WERI-Rb-1 (cell line): ENCODE measurements at regions not wholly inside any gene's neighbourhood (a gene's known extent, or its start where the extent isn't known, plus 50 kb on each side); places are given as distances from the start of the nearest gene placed in this dataset.

Experiments
- DNase-seq: peaks from one replicate; pipeline ENCODE4 v3.0.0-alpha.2; 2020
- H3K27ac ChIP-seq: fragments of 250-450 bp; sonication (Bioruptor Pico); 2 replicates; pipeline ENCODE4 v1.5.1; 2020; ENCODE audit warnings: mild to moderate bottlenecking, moderate library complexity
- H3K27me3 ChIP-seq: fragments of 250-450 bp; sonication (Bioruptor Pico); 2 replicates; pipeline ENCODE4 v1.5.1; 2021; ENCODE audit warnings: mild to moderate bottlenecking, low read depth, moderate library complexity; ENCODE audit not compliant: insufficient read depth, severe bottlenecking
- H3K36me3 ChIP-seq: fragments of 250-450 bp; sonication (Bioruptor Pico); 2 replicates; pipeline ENCODE4 v1.5.1; 2020; ENCODE audit warnings: mild to moderate bottlenecking, moderate library complexity
- H3K4me3 ChIP-seq: 2 replicates; pipeline ENCODE4 v1.5.1; 2011; ENCODE audit warnings: low read depth, mild to moderate bottlenecking, control low read depth, low read length
- H3K9me3 ChIP-seq: fragments of 250-450 bp; sonication (Bioruptor Pico); 2 replicates; pipeline ENCODE4 v1.5.1; 2021; ENCODE audit warnings: mild to moderate bottlenecking, moderate library complexity; ENCODE audit not compliant: severe bottlenecking
- CTCF ChIP-seq: IDR thresholded peaks from 2 replicates; pipeline ENCODE4 v1.5.1; 2011; ENCODE audit warnings: low read depth, mild to moderate bottlenecking, control low read depth, inconsistent platforms, low read length

- peaks cover 13% of the 10 kb centered on the region for H3K9me3 ChIP-seq
- TF ChIP-seq CTCF: no peak
- H3K27me3 ChIP-seq: no peaks in the 10 kb centered on the region
- H3K36me3 ChIP-seq: no peaks in the 10 kb centered on the region
- no peak overlapping the region for H3K4me3 ChIP-seq
- no peak overlapping the region for H3K27ac ChIP-seq
- DNase-seq: no peak
Measured at GRCh38 chr17:77879226-77879895, 79.1 kb upstream of the TNRC6C start.

DNA sequence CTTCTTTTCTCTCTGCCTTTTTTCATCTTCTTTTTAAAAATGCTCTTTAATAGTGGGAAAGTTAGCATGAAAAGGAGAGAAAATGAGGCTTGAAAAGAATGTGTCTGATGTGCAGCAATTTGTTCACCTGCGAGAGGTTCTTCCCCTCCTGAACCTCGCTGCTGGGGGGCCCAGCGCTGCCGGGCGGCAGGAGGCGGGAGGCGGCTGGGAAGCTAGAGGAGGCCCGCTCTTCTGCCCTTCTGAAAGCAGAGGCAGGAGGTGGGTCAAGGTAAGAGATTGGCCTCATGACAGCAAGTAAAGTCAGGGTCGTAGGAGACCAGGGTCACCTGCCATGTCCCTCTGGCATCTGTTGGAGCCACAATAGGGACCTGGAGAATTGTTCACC, 78.6 kb upstream of the TNRC6C start:
- no peak for TF ChIP-seq CTCF
- no peak overlapping the region for H3K27ac ChIP-seq
- peaks cover 13% of the 10 kb centered on the region for H3K9me3 ChIP-seq
- no peaks in the 10 kb centered on the region for H3K36me3 ChIP-seq
- DNase-seq: no peak
- no peak overlapping the region for H3K4me3 ChIP-seq
- H3K27me3 ChIP-seq: no peaks in the 10 kb centered on the region

DNA sequence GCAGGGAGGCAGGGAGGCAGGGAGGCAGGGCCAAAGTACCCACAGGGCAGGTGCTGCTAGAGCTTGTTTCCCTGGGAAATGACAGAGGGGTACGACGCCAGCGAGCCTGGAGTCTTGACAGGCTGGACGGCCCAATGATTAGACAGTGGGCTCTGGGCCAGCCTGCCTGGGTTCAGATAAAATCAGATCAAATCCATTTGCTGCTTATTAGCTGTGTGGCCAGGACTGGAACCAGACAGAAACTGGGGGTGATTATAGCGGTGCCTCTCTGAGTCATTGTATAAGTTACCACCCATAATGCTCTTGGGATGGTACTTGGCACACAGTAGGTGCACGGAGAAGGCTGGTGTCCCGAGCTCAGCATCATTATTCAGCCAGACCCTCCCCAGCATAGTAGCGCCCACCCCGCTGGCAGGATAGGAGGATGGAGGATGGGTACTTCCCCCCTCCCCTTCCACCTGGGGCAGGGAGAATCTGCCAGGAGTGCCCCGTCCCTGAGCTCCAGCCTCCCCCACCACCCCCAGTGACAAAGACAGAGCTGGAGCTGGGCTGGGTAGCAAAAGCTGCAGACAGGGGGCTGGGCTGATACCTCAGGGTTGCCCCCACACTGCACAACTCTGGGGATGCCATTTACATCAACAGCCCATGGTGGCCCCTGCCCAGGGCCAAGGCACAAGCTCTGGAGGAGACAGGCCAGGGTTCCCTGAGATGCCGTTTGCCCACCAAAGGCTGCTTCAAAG, 77.6 kb upstream of the TNRC6C start:
- Histone ChIP-seq H3K36me3 (no peaks in the 10 kb centered on the region), H3K27me3 (no peaks in the 10 kb centered on the region), H3K4me3 (no peak overlapping the region), H3K27ac (no peak overlapping the region), H3K9me3 (peaks cover 8% of the 10 kb centered on the region)
- no peak for DNase-seq
- no peak for TF ChIP-seq CTCF

DNA sequence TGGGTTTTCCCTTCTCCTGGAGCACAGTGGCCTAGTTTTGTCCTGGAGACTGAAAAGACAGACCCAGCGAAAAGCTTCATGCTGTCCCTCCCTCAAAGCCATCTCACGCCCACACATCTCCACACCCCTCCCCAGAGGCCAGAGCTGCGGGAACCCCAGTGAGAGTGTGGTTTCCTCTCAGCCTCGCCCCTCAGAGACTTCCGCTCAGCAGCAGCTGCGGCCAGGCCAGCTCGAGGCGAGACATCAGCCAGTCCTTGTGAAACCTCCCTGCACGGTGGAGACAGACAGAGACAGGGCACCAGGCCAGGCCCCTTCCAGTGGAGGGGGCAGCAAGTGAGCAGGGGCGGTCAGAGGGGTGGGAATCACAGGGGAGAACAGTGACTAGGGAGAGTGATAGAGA, 77.0 kb upstream of the TNRC6C start:
- Histone ChIP-seq H3K9me3 (peaks cover 1% of the 10 kb centered on the region), H3K27me3 (no peaks in the 10 kb centered on the region), H3K36me3 (no peaks in the 10 kb centered on the region), H3K27ac (no peak overlapping the region), H3K4me3 (no peak overlapping the region)
- DNase-seq: no peak
- no peak for TF ChIP-seq CTCF

GRCh38 chr17:77882040-77882439, 76.5 kb upstream of the TNRC6C start:
- Histone ChIP-seq H3K27ac (no peak overlapping the region), H3K9me3 (no peaks in the 10 kb centered on the region), H3K36me3 (no peaks in the 10 kb centered on the region), H3K27me3 (no peaks in the 10 kb centered on the region), H3K4me3 (no peak overlapping the region)
- DNase-seq: no peak
- TF ChIP-seq CTCF: no peak
